Breast epithelium (tissue), 4 donors: ENCODE measurements at regions not wholly inside any gene's neighbourhood (a gene's known extent, or its start where the extent isn't known, plus 50 kb on each side); places are given as distances from the start of the nearest gene placed in this dataset.
"Not testable (repeated sequence)": the region's sequence is repeated elsewhere in the genome, so short reads cannot be mapped to it uniquely, and the experiment has no call there.

Experiments used
- DNase-seq, 2 donors: peaks; one replicate each; pipeline ENCODE4 v3.0.0-alpha.2; 2019; ENCODE audit warnings: low spot score in 2 of 2
- H3K27ac ChIP-seq, 2 donors: fragments of 200-600 bp; sonication (generic) in 1 of 2; one replicate each; pipeline ENCODE4 v1.5.1; 2016 to 2019; ENCODE audit warnings: mild to moderate bottlenecking in 1 of 2
- H3K27me3 ChIP-seq, 2 donors: fragments of 200-600 bp; sonication (generic) in 1 of 2; one replicate each; pipeline versions ENCODE4 v1.5.1 to v1.6.0; 2017 to 2019; ENCODE audit warnings: control low read depth in 1 of 2, mild to moderate bottlenecking in 1 of 2
- H3K36me3 ChIP-seq: fragments of 200-600 bp; one replicate; pipeline ENCODE4 v1.5.1; 2019
- H3K4me1 ChIP-seq, 2 donors: fragments of 200-600 bp; sonication (generic); one replicate each; pipeline ENCODE4 v1.5.1; 2016 to 2019; ENCODE audit warnings: control low read depth in 1 of 2
- H3K4me3 ChIP-seq, 3 donors: fragments of 200-600 bp; sonication (generic); 1 replicate in 2 of 3; 2 replicates in 1 of 3; pipeline ENCODE4 v1.5.1; 2016 to 2019; ENCODE audit warnings: mild to moderate bottlenecking in 3 of 3, moderate library complexity in 2 of 3
- H3K9me3 ChIP-seq, 2 donors: fragments of 200-600 bp; sonication (generic) in 1 of 2; one replicate each; pipeline ENCODE4 v1.5.1; 2016 to 2019; ENCODE audit warnings: control low read depth in 1 of 2
- POLR2A ChIP-seq: fragments of 450-650 bp; IDR thresholded peaks from one replicate; pipeline ENCODE4 v1.6.1; 2016; ENCODE audit warnings: antibody characterized with exemption, mild to moderate bottlenecking, moderate library complexity
- POLR2AphosphoS5 ChIP-seq, 3 donors: sonication (generic); formaldehyde crosslinking; IDR thresholded peaks; one replicate each; pipeline ENCODE4 v1.6.1; 2017; ENCODE audit warnings: antibody characterized with exemption in 3 of 3
- intact Hi-C: fragments of 100-400 bp; cut with DNase I; formaldehyde crosslinking; loops from one replicate; pipeline ENCODE4 v1.15.1; 2023; ENCODE audit warnings: low total_unique reads
- TF ChIP-seq, protein P1 (sequence below), 3 donors: fragments of 450-650 bp; IDR thresholded peaks; one replicate each; pipeline ENCODE4 v1.5.1; 2016 to 2017; ENCODE audit warnings: antibody characterized with exemption in 3 of 3, mild to moderate bottlenecking in 3 of 3, moderate library complexity in 3 of 3

- no peaks in the 10 kb centered on the region for H3K4me1 ChIP-seq
- no peak for TF ChIP-seq POLR2A
- H3K36me3 ChIP-seq = no peaks in the 10 kb centered on the region
- no peaks in the 10 kb centered on the region for H3K27me3 ChIP-seq
- no peaks in the 10 kb centered on the region for H3K9me3 ChIP-seq
- H3K27ac ChIP-seq = no peak overlapping the region
- H3K4me3 ChIP-seq = no peak overlapping the region
- DNase-seq = no peak
- intact Hi-C loops = no loop called here
These were observed 192.3 kb downstream of the EVX1 start for GRCh38 chr7:27434756-27435400.

DNA sequence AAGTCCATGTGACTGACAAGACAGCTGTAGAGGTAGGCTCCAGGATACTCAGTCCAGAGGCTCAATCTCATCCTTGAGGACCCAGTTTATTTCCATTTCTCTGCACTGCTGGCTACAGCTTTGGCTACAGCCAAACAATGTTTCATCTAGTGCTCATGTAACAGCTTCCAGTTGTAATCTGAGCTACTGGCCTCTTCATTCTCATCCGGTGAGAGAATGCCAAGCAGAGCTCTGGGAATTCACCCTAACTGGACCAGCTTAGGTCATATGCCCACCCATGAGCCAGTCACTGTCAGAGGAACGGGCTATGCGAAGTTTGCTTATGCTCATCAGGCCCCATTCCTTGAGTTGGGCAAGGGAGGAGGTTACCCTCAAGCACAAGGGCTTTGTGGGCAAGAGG lies 192.9 kb downstream of the EVX1 start:
- TF ChIP-seq, protein P1, sequence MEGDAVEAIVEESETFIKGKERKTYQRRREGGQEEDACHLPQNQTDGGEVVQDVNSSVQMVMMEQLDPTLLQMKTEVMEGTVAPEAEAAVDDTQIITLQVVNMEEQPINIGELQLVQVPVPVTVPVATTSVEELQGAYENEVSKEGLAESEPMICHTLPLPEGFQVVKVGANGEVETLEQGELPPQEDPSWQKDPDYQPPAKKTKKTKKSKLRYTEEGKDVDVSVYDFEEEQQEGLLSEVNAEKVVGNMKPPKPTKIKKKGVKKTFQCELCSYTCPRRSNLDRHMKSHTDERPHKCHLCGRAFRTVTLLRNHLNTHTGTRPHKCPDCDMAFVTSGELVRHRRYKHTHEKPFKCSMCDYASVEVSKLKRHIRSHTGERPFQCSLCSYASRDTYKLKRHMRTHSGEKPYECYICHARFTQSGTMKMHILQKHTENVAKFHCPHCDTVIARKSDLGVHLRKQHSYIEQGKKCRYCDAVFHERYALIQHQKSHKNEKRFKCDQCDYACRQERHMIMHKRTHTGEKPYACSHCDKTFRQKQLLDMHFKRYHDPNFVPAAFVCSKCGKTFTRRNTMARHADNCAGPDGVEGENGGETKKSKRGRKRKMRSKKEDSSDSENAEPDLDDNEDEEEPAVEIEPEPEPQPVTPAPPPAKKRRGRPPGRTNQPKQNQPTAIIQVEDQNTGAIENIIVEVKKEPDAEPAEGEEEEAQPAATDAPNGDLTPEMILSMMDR (IDR thresholded peaks at IDR 0.05) = no peak
- no peak for TF ChIP-seq POLR2A
- no peak for TF ChIP-seq POLR2AphosphoS5 (IDR thresholded peaks at IDR 0.05)
- Histone ChIP-seq H3K4me3 (no peak overlapping the region), H3K9me3 (no peaks in the 10 kb centered on the region), H3K36me3 (no peaks in the 10 kb centered on the region), H3K27me3 (no peaks in the 10 kb centered on the region), H3K27ac (no peak overlapping the region), H3K4me1 (no peaks in the 10 kb centered on the region)
- no peak for DNase-seq
- intact Hi-C loops = no loop called here

GRCh38 chr7:27438881-27439589 lies 196.4 kb downstream of the EVX1 start:
- intact Hi-C loops = no loop called here

DNA sequence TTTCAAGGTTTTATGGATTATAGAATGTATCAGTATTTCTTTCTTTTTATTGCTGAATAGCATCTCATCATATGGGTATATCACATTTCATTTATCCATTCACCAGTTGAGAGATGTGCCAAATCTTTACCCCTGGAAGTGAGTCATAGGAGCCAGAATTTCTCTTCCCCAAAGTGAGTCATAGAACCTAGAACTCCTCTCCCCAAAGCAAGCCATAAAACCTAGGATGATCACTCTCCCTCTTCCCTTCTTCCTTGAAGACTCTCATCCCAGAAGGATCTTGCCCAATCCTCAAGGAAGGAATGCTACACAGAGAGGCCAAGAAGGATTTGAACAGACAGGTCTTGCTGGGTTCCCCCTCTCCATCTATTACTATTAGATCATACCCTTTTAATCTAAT lies 199.9 kb downstream of the EVX1 start:
- TF ChIP-seq POLR2A (no peak), POLR2AphosphoS5 (IDR thresholded peaks at IDR 0.05) (no peak)
- TF ChIP-seq, protein P1 (IDR thresholded peaks at IDR 0.05) = no peak
- Histone ChIP-seq H3K36me3 (no peaks in the 10 kb centered on the region), H3K4me3 (no peak overlapping the region), H3K27ac (no peak overlapping the region), H3K27me3 (no peaks in the 10 kb centered on the region), H3K4me1 (no peaks in the 10 kb centered on the region), H3K9me3 (no peaks in the 10 kb centered on the region)
- intact Hi-C loops = no loop called here
- DNase-seq = no peak

More at GRCh38 chr7:27438881-27439589, 196.4 kb downstream of the EVX1 start:
- H3K9me3 ChIP-seq = no peaks in the 10 kb centered on the region
- H3K36me3 ChIP-seq = no peaks in the 10 kb centered on the region
- H3K4me3 ChIP-seq = no peak overlapping the region
- H3K27ac ChIP-seq = no peak overlapping the region
- TF ChIP-seq, protein P1 (IDR thresholded peaks at IDR 0.05) = no peak
- no peak for DNase-seq
- no peaks in the 10 kb centered on the region for H3K4me1 ChIP-seq
- no peaks in the 10 kb centered on the region for H3K27me3 ChIP-seq

DNA sequence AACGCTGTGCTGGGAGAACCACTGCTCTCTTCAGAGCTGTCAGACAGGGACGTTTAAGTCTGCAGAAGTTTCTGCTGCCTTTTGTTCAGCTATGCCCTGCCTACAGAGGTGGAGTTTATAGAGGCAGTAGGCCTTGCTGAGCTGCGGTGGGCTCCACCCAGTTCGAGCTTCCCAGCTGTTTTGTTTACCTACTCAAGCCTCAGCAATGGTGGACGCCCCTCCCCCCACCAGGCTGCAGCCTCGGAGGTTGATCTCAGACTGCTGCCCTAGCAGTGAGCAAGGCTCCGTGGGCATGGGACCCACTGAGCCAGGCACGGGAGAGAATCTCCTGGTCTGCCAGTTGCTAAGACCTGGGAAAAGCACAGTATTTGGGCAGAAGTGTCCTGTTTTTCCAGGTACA lies 206.4 kb downstream of the EVX1 start:
- H3K4me1 ChIP-seq, H3K36me3 ChIP-seq, H3K27me3 ChIP-seq, H3K27ac ChIP-seq, H3K4me3 ChIP-seq, H3K9me3 ChIP-seq, DNase-seq, intact Hi-C loops: not testable (repeated sequence)

GRCh38 chr7:27453702-27454405 lies 208.8 kb downstream of the HIBADH start:
- no peak for DNase-seq
- intact Hi-C loops = no loop called here
- TF ChIP-seq POLR2AphosphoS5 (IDR thresholded peaks at IDR 0.05) (no peak), POLR2A (no peak)
- TF ChIP-seq, protein P1 (IDR thresholded peaks at IDR 0.05) = no peak
- Histone ChIP-seq H3K27ac (no peak overlapping the region), H3K27me3 (no peaks in the 10 kb centered on the region), H3K9me3 (no peaks in the 10 kb centered on the region), H3K4me1 (no peaks in the 10 kb centered on the region), H3K36me3 (no peaks in the 10 kb centered on the region), H3K4me3 (no peak overlapping the region)

- H3K9me3 ChIP-seq, H3K36me3 ChIP-seq, H3K4me1 ChIP-seq, H3K27me3 ChIP-seq, DNase-seq, intact Hi-C loops: not testable (repeated sequence)
- Histone ChIP-seq H3K4me3 (peak overlapping the region in 1 of 3 donors; percentile 28), H3K27ac (peak overlapping the region in 1 of 2 donors; percentile 3)
These were observed 205.6 kb downstream of the HIBADH start for GRCh38 chr7:27457120-27457519.

DNA sequence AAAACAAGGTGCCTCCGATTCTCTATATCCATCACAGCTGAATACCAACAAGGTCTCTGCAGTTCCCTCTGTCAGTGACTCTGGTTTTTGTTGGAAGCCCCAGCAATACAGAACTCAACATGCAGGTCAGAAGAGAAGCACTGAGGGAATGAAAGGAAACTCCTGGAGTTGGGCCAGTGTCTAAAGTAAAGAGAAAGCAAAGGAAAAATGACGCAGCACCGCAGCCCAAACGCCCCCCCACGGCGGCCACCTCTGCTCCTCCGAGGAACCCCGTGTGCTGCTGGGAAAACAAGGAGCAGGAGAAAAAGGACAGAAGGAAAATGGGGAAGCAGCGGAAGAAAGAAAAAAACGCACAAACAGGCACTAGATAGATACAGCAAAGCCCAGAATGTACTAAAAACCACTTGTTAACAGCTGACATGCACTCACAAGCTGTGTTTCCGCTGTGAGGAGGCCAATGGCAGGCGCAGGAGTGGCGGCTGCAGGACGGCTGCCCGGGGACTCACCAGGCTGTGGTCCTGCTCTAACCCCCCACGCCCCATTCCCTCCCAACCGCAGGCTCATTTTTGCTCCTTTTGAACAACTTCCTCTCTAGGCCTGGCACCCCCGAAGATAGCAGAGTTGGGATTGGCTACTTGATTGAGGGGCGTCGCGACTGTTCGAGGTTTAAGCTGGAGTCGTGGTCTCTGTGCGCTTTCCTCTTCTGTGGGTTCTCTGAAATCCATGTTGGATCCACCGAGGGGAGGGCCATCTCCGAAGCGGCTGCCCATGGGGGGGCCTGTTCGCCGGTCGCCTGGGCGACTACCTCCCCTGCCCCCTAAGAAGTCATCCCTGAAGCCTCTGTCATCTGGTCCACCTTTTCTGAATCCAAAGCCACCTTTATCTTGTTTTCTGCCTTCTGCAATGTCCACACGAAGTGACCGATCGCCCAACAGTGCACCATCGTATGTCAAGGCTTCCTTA lies 204.8 kb downstream of the HIBADH start:
- Histone ChIP-seq H3K4me3 (peak overlapping the region in 1 of 3 donors; percentile 28), H3K27ac (peak overlapping the region in 1 of 2 donors; percentile 48)
- H3K9me3 ChIP-seq, DNase-seq, intact Hi-C loops, H3K36me3 ChIP-seq, H3K4me1 ChIP-seq, H3K27me3 ChIP-seq: not testable (repeated sequence)
